ENCODE measurements at regions not wholly inside any gene's neighbourhood (a gene's known extent, or its start where the extent isn't known, plus 50 kb on each side); places are given as distances from the start of the nearest gene placed in this dataset.

DNA sequence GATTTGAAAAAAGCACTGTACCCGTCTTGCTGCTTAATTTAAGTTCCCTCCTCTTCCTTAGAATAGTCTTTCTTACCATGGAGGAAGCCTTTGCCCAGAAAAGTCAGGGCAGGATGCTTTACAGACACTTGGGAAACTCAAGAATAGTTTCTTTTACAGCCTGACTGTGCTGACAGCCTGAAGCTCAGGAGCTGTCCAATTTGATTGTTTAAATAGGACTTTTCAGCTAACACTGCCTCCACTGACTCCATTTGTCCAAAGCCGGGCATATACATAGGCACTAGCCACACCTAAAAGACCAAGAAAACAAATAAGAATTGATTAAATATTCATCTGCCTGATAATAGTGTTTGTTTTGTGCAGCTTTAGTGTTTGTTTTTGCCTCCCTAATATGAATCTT is 110.9 kb upstream of the L3MBTL4 start:
- no peak overlapping the region for H3K4me3 ChIP-seq
- H3K27me3 ChIP-seq (ENCODE audit: control insufficient read depth in 2 of 2, insufficient read depth in 2 of 2, low read length in 2 of 2), result no peaks in the 10 kb centered on the region
- no peak for TF ChIP-seq GATAD2A (IDR thresholded peaks at IDR 0.05)
- TF ChIP-seq ZNF561 (CRISPR knock-in tag; conservative IDR thresholded peaks at IDR 0.05), result no peak
- TF ChIP-seq ZNF785 (CRISPR knock-in tag; IDR thresholded peaks at IDR 0.05), result no peak
- TF ChIP-seq STAT5B (CRISPR knock-in tag; IDR thresholded peaks at IDR 0.05), result no peak
- TF ChIP-seq, protein P1, sequence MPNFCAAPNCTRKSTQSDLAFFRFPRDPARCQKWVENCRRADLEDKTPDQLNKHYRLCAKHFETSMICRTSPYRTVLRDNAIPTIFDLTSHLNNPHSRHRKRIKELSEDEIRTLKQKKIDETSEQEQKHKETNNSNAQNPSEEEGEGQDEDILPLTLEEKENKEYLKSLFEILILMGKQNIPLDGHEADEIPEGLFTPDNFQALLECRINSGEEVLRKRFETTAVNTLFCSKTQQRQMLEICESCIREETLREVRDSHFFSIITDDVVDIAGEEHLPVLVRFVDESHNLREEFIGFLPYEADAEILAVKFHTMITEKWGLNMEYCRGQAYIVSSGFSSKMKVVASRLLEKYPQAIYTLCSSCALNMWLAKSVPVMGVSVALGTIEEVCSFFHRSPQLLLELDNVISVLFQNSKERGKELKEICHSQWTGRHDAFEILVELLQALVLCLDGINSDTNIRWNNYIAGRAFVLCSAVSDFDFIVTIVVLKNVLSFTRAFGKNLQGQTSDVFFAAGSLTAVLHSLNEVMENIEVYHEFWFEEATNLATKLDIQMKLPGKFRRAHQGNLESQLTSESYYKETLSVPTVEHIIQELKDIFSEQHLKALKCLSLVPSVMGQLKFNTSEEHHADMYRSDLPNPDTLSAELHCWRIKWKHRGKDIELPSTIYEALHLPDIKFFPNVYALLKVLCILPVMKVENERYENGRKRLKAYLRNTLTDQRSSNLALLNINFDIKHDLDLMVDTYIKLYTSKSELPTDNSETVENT (CRISPR knock-in tag; IDR thresholded peaks at IDR 0.05), result no peak
- intact Hi-C loops (cut with micrococcal nuclease), result no loop called here
- no peaks in the 10 kb centered on the region for H3K36me3 ChIP-seq (ENCODE audit: control insufficient read depth, insufficient read depth, low read length)
- no peak overlapping the region for H3K9ac ChIP-seq (ENCODE audit: insufficient read depth in 1 of 2, low read depth in 2 of 2, low read length in 2 of 2)
- no peak overlapping the region for H3K4me2 ChIP-seq (ENCODE audit: insufficient read depth, low read length)
- WGBS (ENCODE audit: insufficient coverage, low coverage, missing lambda C conversion rate), result 0% methylated on average over 2 of the region's 2 CpGs
- H3K27ac ChIP-seq (ENCODE audit: extremely low read depth, low read depth, low read length), result no peak overlapping the region
- ChIA-PET POLR2A (no interaction called here), CTCF (ENCODE audit: low intra/inter-chr PET ratio) (no interaction called here)
- no peaks in the 10 kb centered on the region for H3K9me1 ChIP-seq (ENCODE audit: control insufficient read depth, insufficient read depth, low read length)
- H2AFZ ChIP-seq (ENCODE audit: low read depth, low read length), result no peak overlapping the region
- ATAC-seq, result no peak
- no peak for FAIRE-seq
- H3K9me3 ChIP-seq (replicated peaks; ENCODE audit: control insufficient read depth, insufficient read depth, low read depth, low read length), result no peaks in the 10 kb centered on the region
- no peak for DNase-seq (ENCODE audit: extremely low read depth in 1 of 4, low spot score in 3 of 4)
- BruUV-seq (replicated peaks), result no TSS peak
- in situ Hi-C loops (cut with MboI), result no loop called here
- no peaks in the 10 kb centered on the region for H4K20me1 ChIP-seq (replicated peaks; ENCODE audit: control insufficient read depth, insufficient read depth, low read length)
- no peaks in the 10 kb centered on the region for H3K4me1 ChIP-seq (replicated peaks in 1 of 2; ENCODE audit: control insufficient read depth in 2 of 2, insufficient read depth in 2 of 2, low read length in 2 of 2)
- H3K79me2 ChIP-seq (ENCODE audit: control insufficient read depth, insufficient read depth, low read length), result no peaks in the 10 kb centered on the region

DNA sequence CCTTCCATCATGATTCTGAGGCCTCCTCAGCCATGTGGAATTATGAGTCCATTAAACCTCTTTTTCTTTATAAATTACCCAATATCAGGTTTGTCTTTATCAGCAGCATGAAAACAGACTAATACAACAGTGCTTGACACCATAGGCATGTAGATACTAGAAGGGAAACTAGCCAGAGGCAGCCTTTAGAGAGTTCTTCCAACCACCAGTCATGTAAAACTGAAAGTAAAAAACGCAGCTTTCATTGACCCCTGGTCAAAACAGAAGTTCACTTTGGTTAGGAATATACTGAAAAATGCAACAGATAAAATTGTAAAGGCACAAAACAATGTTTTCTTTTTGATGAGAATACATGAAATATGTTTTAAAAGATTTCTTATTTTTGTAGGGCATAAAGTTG is 122.8 kb upstream of the L3MBTL4 start:
- in situ Hi-C loops (cut with MboI) (loop anchor here (10.0 kb wide), 1 partner anchor 347 kb away; no protein-coding TSS in a partner anchor), intact Hi-C loops (cut with micrococcal nuclease) (no loop called here)
- FAIRE-seq, result no peak
- CTCF ChIA-PET (ENCODE audit: low intra/inter-chr PET ratio), result no interaction called here
- no TSS peak for BruUV-seq (replicated peaks)
- POLR2A ChIA-PET, result no interaction called here
- Histone ChIP-seq H3K27ac (ENCODE audit: extremely low read depth, low read depth, low read length) (no peak overlapping the region), H3K9me1 (ENCODE audit: control insufficient read depth, insufficient read depth, low read length) (no peaks in the 10 kb centered on the region), H3K9ac (ENCODE audit: insufficient read depth in 1 of 2, low read depth in 2 of 2, low read length in 2 of 2) (no peak overlapping the region), H3K9me3 (replicated peaks; ENCODE audit: control insufficient read depth, insufficient read depth, low read depth, low read length) (no peaks in the 10 kb centered on the region), H3K4me2 (ENCODE audit: insufficient read depth, low read length) (no peak overlapping the region), H4K20me1 (replicated peaks; ENCODE audit: control insufficient read depth, insufficient read depth, low read length) (no peaks in the 10 kb centered on the region), H3K4me3 (no peak overlapping the region), H3K79me2 (ENCODE audit: control insufficient read depth, insufficient read depth, low read length) (no peaks in the 10 kb centered on the region), H2AFZ (ENCODE audit: low read depth, low read length) (no peak overlapping the region), H3K36me3 (ENCODE audit: control insufficient read depth, insufficient read depth, low read length) (no peaks in the 10 kb centered on the region), H3K27me3 (ENCODE audit: control insufficient read depth in 2 of 2, insufficient read depth in 2 of 2, low read length in 2 of 2) (no peaks in the 10 kb centered on the region), H3K4me1 (replicated peaks in 1 of 2; ENCODE audit: control insufficient read depth in 2 of 2, insufficient read depth in 2 of 2, low read length in 2 of 2) (no peaks in the 10 kb centered on the region)
- no peak for DNase-seq (ENCODE audit: extremely low read depth in 1 of 4, low spot score in 3 of 4)
- ATAC-seq, result no peak
- WGBS (ENCODE audit: insufficient coverage, low coverage, missing lambda C conversion rate), result 0% methylated on average over 1 of the region's 1 CpG
- TF ChIP-seq, protein P2, sequence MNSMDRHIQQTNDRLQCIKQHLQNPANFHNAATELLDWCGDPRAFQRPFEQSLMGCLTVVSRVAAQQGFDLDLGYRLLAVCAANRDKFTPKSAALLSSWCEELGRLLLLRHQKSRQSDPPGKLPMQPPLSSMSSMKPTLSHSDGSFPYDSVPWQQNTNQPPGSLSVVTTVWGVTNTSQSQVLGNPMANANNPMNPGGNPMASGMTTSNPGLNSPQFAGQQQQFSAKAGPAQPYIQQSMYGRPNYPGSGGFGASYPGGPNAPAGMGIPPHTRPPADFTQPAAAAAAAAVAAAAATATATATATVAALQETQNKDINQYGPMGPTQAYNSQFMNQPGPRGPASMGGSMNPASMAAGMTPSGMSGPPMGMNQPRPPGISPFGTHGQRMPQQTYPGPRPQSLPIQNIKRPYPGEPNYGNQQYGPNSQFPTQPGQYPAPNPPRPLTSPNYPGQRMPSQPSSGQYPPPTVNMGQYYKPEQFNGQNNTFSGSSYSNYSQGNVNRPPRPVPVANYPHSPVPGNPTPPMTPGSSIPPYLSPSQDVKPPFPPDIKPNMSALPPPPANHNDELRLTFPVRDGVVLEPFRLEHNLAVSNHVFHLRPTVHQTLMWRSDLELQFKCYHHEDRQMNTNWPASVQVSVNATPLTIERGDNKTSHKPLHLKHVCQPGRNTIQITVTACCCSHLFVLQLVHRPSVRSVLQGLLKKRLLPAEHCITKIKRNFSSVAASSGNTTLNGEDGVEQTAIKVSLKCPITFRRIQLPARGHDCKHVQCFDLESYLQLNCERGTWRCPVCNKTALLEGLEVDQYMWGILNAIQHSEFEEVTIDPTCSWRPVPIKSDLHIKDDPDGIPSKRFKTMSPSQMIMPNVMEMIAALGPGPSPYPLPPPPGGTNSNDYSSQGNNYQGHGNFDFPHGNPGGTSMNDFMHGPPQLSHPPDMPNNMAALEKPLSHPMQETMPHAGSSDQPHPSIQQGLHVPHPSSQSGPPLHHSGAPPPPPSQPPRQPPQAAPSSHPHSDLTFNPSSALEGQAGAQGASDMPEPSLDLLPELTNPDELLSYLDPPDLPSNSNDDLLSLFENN (IDR thresholded peaks at IDR 0.05; ENCODE audit: low read depth in 2 of 2, low read length in 2 of 2), result no peak
- TF ChIP-seq ZNF830 (CRISPR knock-in tag; IDR thresholded peaks at IDR 0.05) (no peak), PHB (CRISPR knock-in tag; IDR thresholded peaks at IDR 0.05) (no peak)
- TF ChIP-seq, protein P3, sequence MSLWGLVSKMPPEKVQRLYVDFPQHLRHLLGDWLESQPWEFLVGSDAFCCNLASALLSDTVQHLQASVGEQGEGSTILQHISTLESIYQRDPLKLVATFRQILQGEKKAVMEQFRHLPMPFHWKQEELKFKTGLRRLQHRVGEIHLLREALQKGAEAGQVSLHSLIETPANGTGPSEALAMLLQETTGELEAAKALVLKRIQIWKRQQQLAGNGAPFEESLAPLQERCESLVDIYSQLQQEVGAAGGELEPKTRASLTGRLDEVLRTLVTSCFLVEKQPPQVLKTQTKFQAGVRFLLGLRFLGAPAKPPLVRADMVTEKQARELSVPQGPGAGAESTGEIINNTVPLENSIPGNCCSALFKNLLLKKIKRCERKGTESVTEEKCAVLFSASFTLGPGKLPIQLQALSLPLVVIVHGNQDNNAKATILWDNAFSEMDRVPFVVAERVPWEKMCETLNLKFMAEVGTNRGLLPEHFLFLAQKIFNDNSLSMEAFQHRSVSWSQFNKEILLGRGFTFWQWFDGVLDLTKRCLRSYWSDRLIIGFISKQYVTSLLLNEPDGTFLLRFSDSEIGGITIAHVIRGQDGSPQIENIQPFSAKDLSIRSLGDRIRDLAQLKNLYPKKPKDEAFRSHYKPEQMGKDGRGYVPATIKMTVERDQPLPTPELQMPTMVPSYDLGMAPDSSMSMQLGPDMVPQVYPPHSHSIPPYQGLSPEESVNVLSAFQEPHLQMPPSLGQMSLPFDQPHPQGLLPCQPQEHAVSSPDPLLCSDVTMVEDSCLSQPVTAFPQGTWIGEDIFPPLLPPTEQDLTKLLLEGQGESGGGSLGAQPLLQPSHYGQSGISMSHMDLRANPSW (CRISPR knock-in tag; IDR thresholded peaks at IDR 0.05), result no peak
